ENCODE measurements at regions not wholly inside any gene's neighbourhood (a gene's known extent, or its start where the extent isn't known, plus 50 kb on each side); places are given as distances from the start of the nearest gene placed in this dataset.

GRCh38 chr13:109883181-109884180 is 97.1 kb upstream of the IRS2 start:
- H3K9me3 Mint-ChIP-seq = peaks cover 0 to 7% (median 2%) of the 10 kb centered on the region in 11 donors
- H3K27me3 Mint-ChIP-seq = peaks cover 0 to 34% (median 4%) of the 10 kb centered on the region in 5 donors
- H3K36me3 Mint-ChIP-seq = no peaks in the 10 kb centered on the region
- CTCF ChIA-PET = no interaction called here
- Histone ChIP-seq H3K36me3 (ENCODE audit: control insufficient read depth in 2 of 3, insufficient read depth in 3 of 3, low read length in 3 of 3) (no peaks in the 10 kb centered on the region), H3K27me3 (ENCODE audit: control insufficient read depth in 2 of 2, insufficient read depth in 2 of 2, low read length in 2 of 2) (no peaks in the 10 kb centered on the region), H3K4me1 (ENCODE audit: control insufficient read depth in 2 of 2, insufficient read depth in 2 of 2, low read length in 2 of 2) (no peaks in the 10 kb centered on the region), H3K4me3 (ENCODE audit: low read length) (no peak overlapping the region), H3K27ac (ENCODE audit: low read depth, low read length) (no peak overlapping the region), H3K9me3 (ENCODE audit: control insufficient read depth in 2 of 3, low read length in 3 of 3) (no peaks in the 10 kb centered on the region)
- H3K4me1 Mint-ChIP-seq = no peaks in the 10 kb centered on the region
- ATAC-seq (no peak), DNase-seq (no peak)
- no peak overlapping the region for H3K4me3 Mint-ChIP-seq
- H3K27ac Mint-ChIP-seq = no peak overlapping the region
- POLR2A ChIA-PET = no interaction called here
- intact Hi-C loops (cut with micrococcal nuclease) = no loop called here

- Histone ChIP-seq H3K27me3 (ENCODE audit: control insufficient read depth in 2 of 2, insufficient read depth in 2 of 2, low read length in 2 of 2) (no peaks in the 10 kb centered on the region), H3K4me3 (ENCODE audit: low read length) (no peak overlapping the region), H3K27ac (ENCODE audit: low read depth, low read length) (no peak overlapping the region), H3K4me1 (ENCODE audit: control insufficient read depth in 2 of 2, insufficient read depth in 2 of 2, low read length in 2 of 2) (no peaks in the 10 kb centered on the region), H3K36me3 (ENCODE audit: control insufficient read depth in 2 of 3, insufficient read depth in 3 of 3, low read length in 3 of 3) (no peaks in the 10 kb centered on the region), H3K9me3 (ENCODE audit: control insufficient read depth in 2 of 3, low read length in 3 of 3) (no peaks in the 10 kb centered on the region)
- Mint-ChIP-seq H3K27me3 (peaks cover 2 to 33% (median 9%) of the 10 kb centered on the region in 5 donors), H3K4me1 (no peaks in the 10 kb centered on the region), H3K9me3 (peaks cover 0 to 2% (median 0%) of the 10 kb centered on the region in 11 donors), H3K36me3 (no peaks in the 10 kb centered on the region), H3K4me3 (no peak overlapping the region), H3K27ac (no peak overlapping the region)
- DNase-seq (no peak), ATAC-seq (no peak)
- POLR2A ChIA-PET = no interaction called here
- intact Hi-C loops (cut with micrococcal nuclease) = no loop called here
- CTCF ChIA-PET = no interaction called here
These were observed 95.7 kb upstream of the IRS2 start for GRCh38 chr13:109881961-109882558.

GRCh38 chr13:109881347-109881725 is 95.0 kb upstream of the IRS2 start:
- Mint-ChIP-seq H3K4me3 (no peak overlapping the region), H3K4me1 (no peaks in the 10 kb centered on the region), H3K27me3 (peaks cover 2 to 33% (median 11%) of the 10 kb centered on the region in 5 donors), H3K36me3 (no peaks in the 10 kb centered on the region), H3K27ac (no peak overlapping the region), H3K9me3 (peaks cover 0 to 2% (median 0%) of the 10 kb centered on the region in 11 donors)
- ATAC-seq = no peak
- Histone ChIP-seq H3K4me3 (ENCODE audit: low read length) (no peak overlapping the region), H3K9me3 (ENCODE audit: control insufficient read depth in 2 of 3, low read length in 3 of 3) (no peaks in the 10 kb centered on the region), H3K27ac (ENCODE audit: low read depth, low read length) (no peak overlapping the region), H3K27me3 (ENCODE audit: control insufficient read depth in 2 of 2, insufficient read depth in 2 of 2, low read length in 2 of 2) (no peaks in the 10 kb centered on the region), H3K4me1 (ENCODE audit: control insufficient read depth in 2 of 2, insufficient read depth in 2 of 2, low read length in 2 of 2) (no peaks in the 10 kb centered on the region), H3K36me3 (ENCODE audit: control insufficient read depth in 2 of 3, insufficient read depth in 3 of 3, low read length in 3 of 3) (no peaks in the 10 kb centered on the region)
- intact Hi-C loops (cut with micrococcal nuclease) = no loop called here
- no peak for DNase-seq
- CTCF ChIA-PET = no interaction called here
- POLR2A ChIA-PET = no interaction called here

- no peaks in the 10 kb centered on the region for H3K4me1 ChIP-seq (ENCODE audit: control insufficient read depth in 2 of 2, insufficient read depth in 2 of 2, low read length in 2 of 2)
- Mint-ChIP-seq H3K4me1 (no peaks in the 10 kb centered on the region), H3K36me3 (no peaks in the 10 kb centered on the region), H3K4me3 (no peak overlapping the region), H3K9me3 (peaks cover 0 to 2% (median 0%) of the 10 kb centered on the region in 11 donors), H3K27me3 (peaks cover 2 to 31% (median 11%) of the 10 kb centered on the region in 5 donors), H3K27ac (no peak overlapping the region)
- H3K27me3 ChIP-seq (ENCODE audit: control insufficient read depth in 2 of 2, insufficient read depth in 2 of 2, low read length in 2 of 2) = no peaks in the 10 kb centered on the region
- ATAC-seq = no peak
- ChIA-PET POLR2A (no interaction called here), CTCF (no interaction called here)
- H3K9me3 ChIP-seq (ENCODE audit: control insufficient read depth in 2 of 3, low read length in 3 of 3) = no peaks in the 10 kb centered on the region
- DNase-seq = no peak
- no peak overlapping the region for H3K27ac ChIP-seq (ENCODE audit: low read depth, low read length)
- no peaks in the 10 kb centered on the region for H3K36me3 ChIP-seq (ENCODE audit: control insufficient read depth in 2 of 3, insufficient read depth in 3 of 3, low read length in 3 of 3)
- H3K4me3 ChIP-seq (ENCODE audit: low read length) = no peak overlapping the region
- intact Hi-C loops (cut with micrococcal nuclease) = no loop called here
These were observed 94.3 kb upstream of the IRS2 start for GRCh38 chr13:109880371-109881346.

GRCh38 chr13:109879338-109879737 is 93.0 kb upstream of the IRS2 start:
- Histone ChIP-seq H3K27me3 (ENCODE audit: control insufficient read depth in 2 of 2, insufficient read depth in 2 of 2, low read length in 2 of 2) (no peaks in the 10 kb centered on the region), H3K4me3 (ENCODE audit: low read length) (no peak overlapping the region), H3K4me1 (ENCODE audit: control insufficient read depth in 2 of 2, insufficient read depth in 2 of 2, low read length in 2 of 2) (no peaks in the 10 kb centered on the region), H3K9me3 (ENCODE audit: control insufficient read depth in 2 of 3, low read length in 3 of 3) (no peaks in the 10 kb centered on the region), H3K27ac (ENCODE audit: low read depth, low read length) (no peak overlapping the region), H3K36me3 (ENCODE audit: control insufficient read depth in 2 of 3, insufficient read depth in 3 of 3, low read length in 3 of 3) (no peaks in the 10 kb centered on the region)
- intact Hi-C loops (cut with micrococcal nuclease) = no loop called here
- no peak for ATAC-seq
- Mint-ChIP-seq H3K36me3 (no peaks in the 10 kb centered on the region), H3K27me3 (peaks cover 2 to 28% (median 13%) of the 10 kb centered on the region in 5 donors), H3K4me1 (no peaks in the 10 kb centered on the region), H3K4me3 (no peak overlapping the region), H3K27ac (no peak overlapping the region), H3K9me3 (peaks cover 0 to 2% (median 0%) of the 10 kb centered on the region in 11 donors)
- no peak for DNase-seq
- ChIA-PET POLR2A (no interaction called here), CTCF (no interaction called here)

- Mint-ChIP-seq H3K36me3 (no peaks in the 10 kb centered on the region), H3K27me3 (peaks cover 2 to 34% (median 13%) of the 10 kb centered on the region in 5 donors), H3K4me3 (no peak overlapping the region), H3K9me3 (peaks cover 0 to 2% (median 0%) of the 10 kb centered on the region in 11 donors), H3K27ac (no peak overlapping the region), H3K4me1 (no peaks in the 10 kb centered on the region)
- ATAC-seq = no peak
- Histone ChIP-seq H3K9me3 (ENCODE audit: control insufficient read depth in 2 of 3, low read length in 3 of 3) (no peaks in the 10 kb centered on the region), H3K4me1 (ENCODE audit: control insufficient read depth in 2 of 2, insufficient read depth in 2 of 2, low read length in 2 of 2) (no peaks in the 10 kb centered on the region), H3K27me3 (ENCODE audit: control insufficient read depth in 2 of 2, insufficient read depth in 2 of 2, low read length in 2 of 2) (no peaks in the 10 kb centered on the region), H3K27ac (ENCODE audit: low read depth, low read length) (no peak overlapping the region), H3K4me3 (ENCODE audit: low read length) (no peak overlapping the region), H3K36me3 (ENCODE audit: control insufficient read depth in 2 of 3, insufficient read depth in 3 of 3, low read length in 3 of 3) (no peaks in the 10 kb centered on the region)
- DNase-seq = no peak
- CTCF ChIA-PET = no interaction called here
- intact Hi-C loops (cut with micrococcal nuclease) = no loop called here
- POLR2A ChIA-PET = no interaction called here
These were observed 91.4 kb upstream of the IRS2 start for GRCh38 chr13:109877809-109878208.
